BE2C (cell line): ENCODE measurements at regions not wholly inside any gene's neighbourhood (a gene's known extent, or its start where the extent isn't known, plus 50 kb on each side); places are given as distances from the start of the nearest gene placed in this dataset.

Experiments
- DNase-seq: peaks from one replicate; pipeline ENCODE4 v3.0.0-alpha.2; 2020
- H3K27me3 ChIP-seq: fragments of 250-450 bp; sonication (Bioruptor Pico); 2 replicates; pipeline ENCODE4 v1.5.1; 2020; ENCODE audit warnings: mild to moderate bottlenecking
- H3K36me3 ChIP-seq: fragments of 250-450 bp; sonication (Bioruptor Pico); 2 replicates; pipeline ENCODE4 v1.5.1; 2020; ENCODE audit warnings: mild to moderate bottlenecking
- H3K4me1 ChIP-seq: fragments of 250-450 bp; sonication (Bioruptor Pico); 2 replicates; pipeline ENCODE4 v1.5.1; 2020
- H3K4me3 ChIP-seq: 2 replicates; pipeline ENCODE4 v1.5.1; 2011; ENCODE audit warnings: low read depth, low read length
- H3K9me3 ChIP-seq: fragments of 250-450 bp; sonication (Bioruptor Pico); 2 replicates; pipeline ENCODE4 v1.5.1; 2020
- CTCF ChIP-seq: IDR thresholded peaks from 2 replicates; pipeline ENCODE4 v1.5.1; 2012; ENCODE audit warnings: mild to moderate bottlenecking, low read depth, low read length

GRCh38 chr7:8314566-8314965, 52.6 kb upstream of the ICA1 start:
- H3K27me3 ChIP-seq, result no peaks in the 10 kb centered on the region
- no peaks in the 10 kb centered on the region for H3K9me3 ChIP-seq
- H3K4me3 ChIP-seq, result no peak overlapping the region
- no peaks in the 10 kb centered on the region for H3K36me3 ChIP-seq
- no peak for TF ChIP-seq CTCF
- H3K4me1 ChIP-seq, result no peaks in the 10 kb centered on the region
- no peak for DNase-seq

GRCh38 chr7:8319115-8319514, 57.1 kb upstream of the ICA1 start:
- H3K36me3 ChIP-seq, result no peaks in the 10 kb centered on the region
- no peak overlapping the region for H3K4me3 ChIP-seq
- no peaks in the 10 kb centered on the region for H3K9me3 ChIP-seq
- H3K4me1 ChIP-seq, result no peaks in the 10 kb centered on the region
- no peak for TF ChIP-seq CTCF
- no peaks in the 10 kb centered on the region for H3K27me3 ChIP-seq
- DNase-seq, result no peak

- DNase-seq, result no peak
- H3K9me3 ChIP-seq, result no peaks in the 10 kb centered on the region
- TF ChIP-seq CTCF, result no peak
Observed at GRCh38 chr7:8320174-8320573, 58.2 kb upstream of the ICA1 start.

GRCh38 chr7:8321312-8321711, 59.3 kb upstream of the ICA1 start:
- no peaks in the 10 kb centered on the region for H3K27me3 ChIP-seq
- no peak for TF ChIP-seq CTCF
- no peak overlapping the region for H3K4me3 ChIP-seq
- H3K9me3 ChIP-seq, result no peaks in the 10 kb centered on the region
- H3K36me3 ChIP-seq, result no peaks in the 10 kb centered on the region
- H3K4me1 ChIP-seq, result peaks cover 6% of the 10 kb centered on the region
- DNase-seq, result no peak

More at GRCh38 chr7:8320174-8320573, 58.2 kb upstream of the ICA1 start:
- no peaks in the 10 kb centered on the region for H3K36me3 ChIP-seq
- no peak overlapping the region for H3K4me3 ChIP-seq
- H3K27me3 ChIP-seq, result no peaks in the 10 kb centered on the region
- H3K4me1 ChIP-seq, result peaks cover 6% of the 10 kb centered on the region

GRCh38 chr7:8322667-8323066, 60.7 kb upstream of the ICA1 start:
- no peaks in the 10 kb centered on the region for H3K36me3 ChIP-seq
- TF ChIP-seq CTCF, result no peak
- no peaks in the 10 kb centered on the region for H3K9me3 ChIP-seq
- no peak for DNase-seq
- H3K27me3 ChIP-seq, result no peaks in the 10 kb centered on the region
- peaks cover 18% of the 10 kb centered on the region for H3K4me1 ChIP-seq
- H3K4me3 ChIP-seq, result no peak overlapping the region

GRCh38 chr7:8325067-8325466, 63.1 kb upstream of the ICA1 start:
- Histone ChIP-seq H3K4me1 (peaks cover 22% of the 10 kb centered on the region), H3K36me3 (no peaks in the 10 kb centered on the region), H3K9me3 (no peaks in the 10 kb centered on the region), H3K27me3 (no peaks in the 10 kb centered on the region), H3K4me3 (no peak overlapping the region)
- DNase-seq, result no peak
- TF ChIP-seq CTCF, result no peak
